HCT116 (cell line): ENCODE measurements at regions not wholly inside any gene's neighbourhood (a gene's known extent, or its start where the extent isn't known, plus 50 kb on each side); places are given as distances from the start of the nearest gene placed in this dataset.

ENCODE experiments used
- EZH2phosphoT487 ChIP-seq: fragments of 200-600 bp; IDR thresholded peaks from 2 replicates; pipeline ENCODE4 v1.6.1; 2018; ENCODE audit warnings: antibody characterized with exemption, borderline replicate concordance
- FOSL1 ChIP-seq: IDR thresholded peaks from 2 replicates; pipeline ENCODE4 v1.6.1; 2012; ENCODE audit warnings: low read depth
- POLR2A ChIP-seq: IDR thresholded peaks from 2 replicates; pipeline ENCODE4 v1.7.0; 2011; ENCODE audit warnings: borderline replicate concordance; ENCODE audit not compliant: insufficient read depth, insufficient read length; ENCODE audit errors: extremely low read depth
- POLR2AphosphoS5 ChIP-seq: IDR thresholded peaks from 2 replicates; pipeline ENCODE4 v1.6.1; 2011; ENCODE audit warnings: mild to moderate bottlenecking, low read depth, low read length, moderate library complexity
- RAD21 ChIP-seq: IDR thresholded peaks from 2 replicates; pipeline ENCODE4 v1.6.1; 2012; ENCODE audit warnings: low read depth, mild to moderate bottlenecking
- SIN3A ChIP-seq: IDR thresholded peaks from 2 replicates; pipeline ENCODE4 v1.6.1; 2012; ENCODE audit warnings: low read depth
- SP1 ChIP-seq: IDR thresholded peaks from 2 replicates; pipeline ENCODE4 v1.6.1; 2012; ENCODE audit warnings: low read depth
- TF ChIP-seq, protein P1 (sequence below), 3 experiments: fragments of 200-600 bp in 1 of 3; sonication (generic) in 1 of 3; IDR thresholded peaks in 2 of 3; conservative IDR thresholded peaks in 1 of 3; 2 replicates each; pipeline ENCODE4 v1.5.1; 2012 to 2017; ENCODE audit warnings: low read depth in 2 of 3, low read length in 2 of 3, antibody characterized with exemption in 1 of 3, borderline replicate concordance in 1 of 3, control low read depth in 1 of 3, mild to moderate bottlenecking in 1 of 3, mixed read lengths in 1 of 3, mixed run types in 1 of 3, moderate library complexity in 1 of 3; ENCODE audit not compliant: insufficient read depth in 1 of 3
- TF ChIP-seq, protein P2 (sequence below): IDR thresholded peaks from 2 replicates; pipeline ENCODE4 v1.6.1; 2012; ENCODE audit warnings: low read depth
- TF ChIP-seq, protein P3 (sequence below): IDR thresholded peaks from 2 replicates; pipeline ENCODE4 v1.6.1; 2012
- TF ChIP-seq, protein P4 (sequence below): IDR thresholded peaks from 2 replicates; pipeline ENCODE4 v1.6.1; 2011; ENCODE audit warnings: mild to moderate bottlenecking, low read length, moderate library complexity; ENCODE audit not compliant: insufficient replicate concordance; ENCODE audit errors: extremely low read depth

DNA sequence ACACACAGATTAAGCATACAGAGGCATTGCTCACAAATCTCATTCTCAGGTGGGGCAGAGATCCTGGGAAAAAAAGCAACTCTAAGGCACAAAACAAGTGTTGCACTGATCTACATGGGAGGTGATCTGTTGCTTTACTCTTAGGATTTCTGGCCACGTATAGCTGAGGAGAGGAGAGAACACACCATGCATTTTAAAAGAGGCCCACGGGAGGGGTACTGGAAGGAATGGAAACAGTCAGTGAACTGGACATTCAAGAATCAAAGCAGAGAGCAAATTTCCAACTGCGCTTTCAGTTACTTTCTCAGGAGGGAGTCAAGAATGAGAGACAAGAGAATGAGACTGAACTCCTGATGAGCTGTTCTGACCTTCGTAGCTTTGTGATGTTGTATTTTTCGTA lies 1105.9 kb downstream of the CDH8 start:
- TF ChIP-seq POLR2A (no peak), RAD21 (no peak), SP1 (no peak), FOSL1 (no peak), EZH2phosphoT487 (no peak), POLR2AphosphoS5 (no peak), SIN3A (no peak)
- TF ChIP-seq, protein P1, sequence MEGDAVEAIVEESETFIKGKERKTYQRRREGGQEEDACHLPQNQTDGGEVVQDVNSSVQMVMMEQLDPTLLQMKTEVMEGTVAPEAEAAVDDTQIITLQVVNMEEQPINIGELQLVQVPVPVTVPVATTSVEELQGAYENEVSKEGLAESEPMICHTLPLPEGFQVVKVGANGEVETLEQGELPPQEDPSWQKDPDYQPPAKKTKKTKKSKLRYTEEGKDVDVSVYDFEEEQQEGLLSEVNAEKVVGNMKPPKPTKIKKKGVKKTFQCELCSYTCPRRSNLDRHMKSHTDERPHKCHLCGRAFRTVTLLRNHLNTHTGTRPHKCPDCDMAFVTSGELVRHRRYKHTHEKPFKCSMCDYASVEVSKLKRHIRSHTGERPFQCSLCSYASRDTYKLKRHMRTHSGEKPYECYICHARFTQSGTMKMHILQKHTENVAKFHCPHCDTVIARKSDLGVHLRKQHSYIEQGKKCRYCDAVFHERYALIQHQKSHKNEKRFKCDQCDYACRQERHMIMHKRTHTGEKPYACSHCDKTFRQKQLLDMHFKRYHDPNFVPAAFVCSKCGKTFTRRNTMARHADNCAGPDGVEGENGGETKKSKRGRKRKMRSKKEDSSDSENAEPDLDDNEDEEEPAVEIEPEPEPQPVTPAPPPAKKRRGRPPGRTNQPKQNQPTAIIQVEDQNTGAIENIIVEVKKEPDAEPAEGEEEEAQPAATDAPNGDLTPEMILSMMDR (IDR thresholded peaks at IDR 0.05 in 2 of 3, conservative IDR thresholded peaks at IDR 0.05 in 1 of 3; ENCODE audit: borderline replicate concordance in 1 of 3, insufficient read depth in 1 of 3, low read depth in 2 of 3, low read length in 2 of 3) = no peak
- TF ChIP-seq, protein P2, sequence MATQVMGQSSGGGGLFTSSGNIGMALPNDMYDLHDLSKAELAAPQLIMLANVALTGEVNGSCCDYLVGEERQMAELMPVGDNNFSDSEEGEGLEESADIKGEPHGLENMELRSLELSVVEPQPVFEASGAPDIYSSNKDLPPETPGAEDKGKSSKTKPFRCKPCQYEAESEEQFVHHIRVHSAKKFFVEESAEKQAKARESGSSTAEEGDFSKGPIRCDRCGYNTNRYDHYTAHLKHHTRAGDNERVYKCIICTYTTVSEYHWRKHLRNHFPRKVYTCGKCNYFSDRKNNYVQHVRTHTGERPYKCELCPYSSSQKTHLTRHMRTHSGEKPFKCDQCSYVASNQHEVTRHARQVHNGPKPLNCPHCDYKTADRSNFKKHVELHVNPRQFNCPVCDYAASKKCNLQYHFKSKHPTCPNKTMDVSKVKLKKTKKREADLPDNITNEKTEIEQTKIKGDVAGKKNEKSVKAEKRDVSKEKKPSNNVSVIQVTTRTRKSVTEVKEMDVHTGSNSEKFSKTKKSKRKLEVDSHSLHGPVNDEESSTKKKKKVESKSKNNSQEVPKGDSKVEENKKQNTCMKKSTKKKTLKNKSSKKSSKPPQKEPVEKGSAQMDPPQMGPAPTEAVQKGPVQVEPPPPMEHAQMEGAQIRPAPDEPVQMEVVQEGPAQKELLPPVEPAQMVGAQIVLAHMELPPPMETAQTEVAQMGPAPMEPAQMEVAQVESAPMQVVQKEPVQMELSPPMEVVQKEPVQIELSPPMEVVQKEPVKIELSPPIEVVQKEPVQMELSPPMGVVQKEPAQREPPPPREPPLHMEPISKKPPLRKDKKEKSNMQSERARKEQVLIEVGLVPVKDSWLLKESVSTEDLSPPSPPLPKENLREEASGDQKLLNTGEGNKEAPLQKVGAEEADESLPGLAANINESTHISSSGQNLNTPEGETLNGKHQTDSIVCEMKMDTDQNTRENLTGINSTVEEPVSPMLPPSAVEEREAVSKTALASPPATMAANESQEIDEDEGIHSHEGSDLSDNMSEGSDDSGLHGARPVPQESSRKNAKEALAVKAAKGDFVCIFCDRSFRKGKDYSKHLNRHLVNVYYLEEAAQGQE = no peak
- TF ChIP-seq, protein P3, sequence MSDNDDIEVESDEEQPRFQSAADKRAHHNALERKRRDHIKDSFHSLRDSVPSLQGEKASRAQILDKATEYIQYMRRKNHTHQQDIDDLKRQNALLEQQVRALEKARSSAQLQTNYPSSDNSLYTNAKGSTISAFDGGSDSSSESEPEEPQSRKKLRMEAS = no peak
- TF ChIP-seq, protein P4, sequence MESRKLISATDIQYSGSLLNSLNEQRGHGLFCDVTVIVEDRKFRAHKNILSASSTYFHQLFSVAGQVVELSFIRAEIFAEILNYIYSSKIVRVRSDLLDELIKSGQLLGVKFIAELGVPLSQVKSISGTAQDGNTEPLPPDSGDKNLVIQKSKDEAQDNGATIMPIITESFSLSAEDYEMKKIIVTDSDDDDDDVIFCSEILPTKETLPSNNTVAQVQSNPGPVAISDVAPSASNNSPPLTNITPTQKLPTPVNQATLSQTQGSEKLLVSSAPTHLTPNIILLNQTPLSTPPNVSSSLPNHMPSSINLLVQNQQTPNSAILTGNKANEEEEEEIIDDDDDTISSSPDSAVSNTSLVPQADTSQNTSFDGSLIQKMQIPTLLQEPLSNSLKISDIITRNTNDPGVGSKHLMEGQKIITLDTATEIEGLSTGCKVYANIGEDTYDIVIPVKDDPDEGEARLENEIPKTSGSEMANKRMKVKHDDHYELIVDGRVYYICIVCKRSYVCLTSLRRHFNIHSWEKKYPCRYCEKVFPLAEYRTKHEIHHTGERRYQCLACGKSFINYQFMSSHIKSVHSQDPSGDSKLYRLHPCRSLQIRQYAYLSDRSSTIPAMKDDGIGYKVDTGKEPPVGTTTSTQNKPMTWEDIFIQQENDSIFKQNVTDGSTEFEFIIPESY = no peak
